HFFc6 (cell line): ENCODE measurements at regions not wholly inside any gene's neighbourhood (a gene's known extent, or its start where the extent isn't known, plus 50 kb on each side); places are given as distances from the start of the nearest gene placed in this dataset.

Experiments
- DNase-seq: peaks from one replicate; pipeline ENCODE4 v3.0.0-alpha.2; 2018
- H3K27ac Mint-ChIP-seq: 2 replicates; pipeline ENCODE4 v1.8.0; 2020; ENCODE audit warnings: mild to moderate bottlenecking, mixed read lengths
- H3K27me3 Mint-ChIP-seq: 2 replicates; pipeline ENCODE4 v1.8.0; 2021; ENCODE audit warnings: mild to moderate bottlenecking, moderate library complexity, mixed read lengths; ENCODE audit not compliant: insufficient read depth
- H3K36me3 Mint-ChIP-seq: 2 replicates; pipeline ENCODE4 v1.8.0; 2021; ENCODE audit warnings: low read depth, mixed read lengths
- H3K4me1 Mint-ChIP-seq: 2 replicates; pipeline ENCODE4 v1.8.0; 2020; ENCODE audit warnings: low read depth, mixed read lengths
- H3K4me3 Mint-ChIP-seq: 2 replicates; pipeline ENCODE4 v1.8.0; 2020; ENCODE audit warnings: mild to moderate bottlenecking, moderate library complexity, mixed read lengths
- H3K9me3 Mint-ChIP-seq: 2 replicates; pipeline ENCODE4 v1.8.0; 2020; ENCODE audit warnings: mild to moderate bottlenecking, mixed read lengths
- TF ChIP-seq, protein P1 (sequence below): fragments of 200-600 bp; sonication (generic); IDR thresholded peaks from 2 replicates; pipeline ENCODE4 v1.5.0; 2021; ENCODE audit warnings: antibody characterized with exemption, mild to moderate bottlenecking

DNA sequence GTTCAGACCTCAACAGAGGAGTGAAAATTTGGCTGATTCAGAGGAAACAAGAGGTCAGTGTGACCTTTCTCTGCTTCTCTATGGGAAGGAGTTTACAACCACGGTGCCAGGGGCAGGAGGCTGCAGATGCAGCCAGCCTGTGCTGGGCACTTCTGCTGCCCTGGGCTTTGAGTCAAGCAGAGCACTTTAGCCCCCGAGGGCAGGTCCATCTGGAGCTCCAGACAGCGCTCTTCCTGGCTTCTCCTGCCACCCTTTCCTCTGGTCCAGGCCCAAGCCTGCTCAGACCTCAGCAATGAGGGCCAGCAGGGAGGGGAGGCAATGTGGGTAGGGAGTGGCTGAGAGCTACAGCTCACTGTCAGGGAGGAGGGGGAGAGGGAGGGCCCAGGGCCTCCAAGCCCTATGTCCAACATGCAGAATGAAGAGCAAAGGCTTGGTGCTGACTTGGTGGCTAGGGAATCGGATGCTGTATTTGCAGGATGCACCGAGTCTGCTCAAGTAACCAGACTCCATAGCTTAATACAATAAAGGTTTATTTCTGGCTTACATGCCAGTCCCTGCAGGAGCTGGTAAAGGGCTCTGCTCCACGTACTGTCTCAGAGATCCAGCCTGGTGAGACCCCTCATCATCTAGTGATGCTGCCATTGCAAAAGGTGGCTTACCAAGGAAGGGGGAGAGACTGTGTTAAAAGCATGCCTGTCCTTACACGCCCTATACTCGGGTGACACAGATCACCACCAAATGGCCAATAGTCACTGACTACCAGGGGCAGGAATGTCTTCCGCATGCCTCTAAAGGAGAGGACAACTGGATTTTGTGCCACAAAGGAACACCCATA is 481.6 kb downstream of the RPS24 start:
- H3K27ac Mint-ChIP-seq, result no peak overlapping the region
- TF ChIP-seq, protein P1, sequence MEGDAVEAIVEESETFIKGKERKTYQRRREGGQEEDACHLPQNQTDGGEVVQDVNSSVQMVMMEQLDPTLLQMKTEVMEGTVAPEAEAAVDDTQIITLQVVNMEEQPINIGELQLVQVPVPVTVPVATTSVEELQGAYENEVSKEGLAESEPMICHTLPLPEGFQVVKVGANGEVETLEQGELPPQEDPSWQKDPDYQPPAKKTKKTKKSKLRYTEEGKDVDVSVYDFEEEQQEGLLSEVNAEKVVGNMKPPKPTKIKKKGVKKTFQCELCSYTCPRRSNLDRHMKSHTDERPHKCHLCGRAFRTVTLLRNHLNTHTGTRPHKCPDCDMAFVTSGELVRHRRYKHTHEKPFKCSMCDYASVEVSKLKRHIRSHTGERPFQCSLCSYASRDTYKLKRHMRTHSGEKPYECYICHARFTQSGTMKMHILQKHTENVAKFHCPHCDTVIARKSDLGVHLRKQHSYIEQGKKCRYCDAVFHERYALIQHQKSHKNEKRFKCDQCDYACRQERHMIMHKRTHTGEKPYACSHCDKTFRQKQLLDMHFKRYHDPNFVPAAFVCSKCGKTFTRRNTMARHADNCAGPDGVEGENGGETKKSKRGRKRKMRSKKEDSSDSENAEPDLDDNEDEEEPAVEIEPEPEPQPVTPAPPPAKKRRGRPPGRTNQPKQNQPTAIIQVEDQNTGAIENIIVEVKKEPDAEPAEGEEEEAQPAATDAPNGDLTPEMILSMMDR, result no peak
- no peak for DNase-seq
- peaks cover 30% of the 10 kb centered on the region for H3K27me3 Mint-ChIP-seq
- no peak overlapping the region for H3K4me3 Mint-ChIP-seq
- H3K4me1 Mint-ChIP-seq, result peaks cover 8% of the 10 kb centered on the region; the same call in 1 of the 2 replicates
- H3K9me3 Mint-ChIP-seq, result no peaks in the 10 kb centered on the region
- H3K36me3 Mint-ChIP-seq, result no peaks in the 10 kb centered on the region

DNA sequence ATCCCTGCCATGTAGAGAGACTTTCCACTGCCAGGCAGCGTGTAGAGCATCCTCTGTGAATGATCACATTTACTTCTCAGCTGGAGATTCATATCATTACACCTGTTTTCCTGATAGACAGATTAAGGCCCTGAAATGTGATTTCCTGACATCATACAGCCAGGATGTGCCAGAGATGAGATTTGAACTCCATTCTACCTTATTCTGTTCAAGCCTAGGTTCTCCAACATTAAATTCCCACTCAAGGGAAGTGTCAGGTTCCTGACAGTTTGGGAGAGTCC is 482.1 kb downstream of the RPS24 start:
- H3K4me3 Mint-ChIP-seq, result no peak overlapping the region
- no peak for DNase-seq
- TF ChIP-seq, protein P1, result no peak
- H3K9me3 Mint-ChIP-seq, result no peaks in the 10 kb centered on the region
- H3K36me3 Mint-ChIP-seq, result no peaks in the 10 kb centered on the region
- no peak overlapping the region for H3K27ac Mint-ChIP-seq
- H3K4me1 Mint-ChIP-seq, result peaks cover 11% of the 10 kb centered on the region
- peaks cover 28% of the 10 kb centered on the region for H3K27me3 Mint-ChIP-seq

GRCh38 chr10:78516236-78516635 is 482.6 kb downstream of the RPS24 start:
- H3K4me1 Mint-ChIP-seq, result peaks cover 14% of the 10 kb centered on the region
- peaks cover 25% of the 10 kb centered on the region for H3K27me3 Mint-ChIP-seq
- no peaks in the 10 kb centered on the region for H3K36me3 Mint-ChIP-seq
- DNase-seq, result no peak
- H3K4me3 Mint-ChIP-seq, result no peak overlapping the region
- TF ChIP-seq, protein P1, result no peak
- no peak overlapping the region for H3K27ac Mint-ChIP-seq
- H3K9me3 Mint-ChIP-seq, result no peaks in the 10 kb centered on the region

- no peaks in the 10 kb centered on the region for H3K9me3 Mint-ChIP-seq
- DNase-seq, result no peak
- H3K27ac Mint-ChIP-seq, result no peak overlapping the region
- H3K36me3 Mint-ChIP-seq, result no peaks in the 10 kb centered on the region
- TF ChIP-seq, protein P1, result no peak
- H3K4me1 Mint-ChIP-seq, result peaks cover 11% of the 10 kb centered on the region
- no peak overlapping the region for H3K4me3 Mint-ChIP-seq
- H3K27me3 Mint-ChIP-seq, result peaks cover 26% of the 10 kb centered on the region
Measured at GRCh38 chr10:78516756-78517155, 483.1 kb downstream of the RPS24 start.

GRCh38 chr10:78518224-78518623 is 484.6 kb downstream of the RPS24 start:
- Mint-ChIP-seq H3K27ac (no peak overlapping the region), H3K4me3 (no peak overlapping the region), H3K9me3 (no peaks in the 10 kb centered on the region), H3K27me3 (peaks cover 27% of the 10 kb centered on the region), H3K36me3 (no peaks in the 10 kb centered on the region), H3K4me1 (peaks cover 14% of the 10 kb centered on the region)
- TF ChIP-seq, protein P1, result no peak
- no peak for DNase-seq
